CD1c-positive myeloid dendritic cell (primary cell): ENCODE measurements at regions not wholly inside any gene's neighbourhood (a gene's known extent, or its start where the extent isn't known, plus 50 kb on each side); places are given as distances from the start of the nearest gene placed in this dataset.
A peak's percentile ranks its signal among the peaks of the same experiment; 100 is the strongest.

ENCODE experiments used
- DNase-seq: peaks from one replicate; pipeline ENCODE4 v3.0.0-alpha.2; 2016; ENCODE audit errors: extremely low spot score

GRCh38 chr18:72086421-72086820 is 457.7 kb downstream of the CBLN2 start:
- peak; percentile 3 for DNase-seq

- no peak for DNase-seq
Observed at GRCh38 chr18:72075040-72075439, 469.1 kb downstream of the CBLN2 start.

GRCh38 chr18:72063001-72063400 is 481.1 kb downstream of the CBLN2 start:
- DNase-seq: no peak

- DNase-seq: no peak
Observed at GRCh38 chr18:72058851-72059250, 485.3 kb downstream of the CBLN2 start.

GRCh38 chr18:72056171-72056570 is 488.0 kb downstream of the CBLN2 start:
- DNase-seq: no peak

- DNase-seq: no peak
Observed at GRCh38 chr18:72041313-72042032, 502.7 kb downstream of the CBLN2 start.

GRCh38 chr18:72013427-72013850 is 530.7 kb downstream of the CBLN2 start:
- DNase-seq: no peak

- DNase-seq: no peak
Observed at GRCh38 chr18:71998547-71999097, 545.5 kb downstream of the CBLN2 start.

- DNase-seq: no peak
Observed at GRCh38 chr18:71995904-71996465, 548.2 kb downstream of the CBLN2 start.

GRCh38 chr18:71994273-71994672 is 549.9 kb downstream of the CBLN2 start:
- DNase-seq: no peak

GRCh38 chr18:71989616-71990015 is 554.5 kb downstream of the CBLN2 start:
- DNase-seq: no peak

GRCh38 chr18:71986351-71987050 is 557.6 kb downstream of the CBLN2 start:
- no peak for DNase-seq

- no peak for DNase-seq
Observed at GRCh38 chr18:71976744-71977143, 567.4 kb downstream of the CBLN2 start.

- DNase-seq: no peak
Observed at GRCh38 chr18:71966791-71967190, 577.4 kb downstream of the CBLN2 start.

- DNase-seq: no peak
Observed at GRCh38 chr18:71958605-71959004, 585.5 kb downstream of the CBLN2 start.

- DNase-seq: no peak
Observed at GRCh38 chr18:71951001-71951400, 593.1 kb downstream of the CBLN2 start.

- DNase-seq: no peak
Observed at GRCh38 chr18:71942433-71942832, 601.7 kb downstream of the CBLN2 start.

- DNase-seq: no peak
Observed at GRCh38 chr18:71939483-71939882, 604.7 kb downstream of the CBLN2 start.

GRCh38 chr18:71936744-71937143 is 607.4 kb downstream of the CBLN2 start:
- no peak for DNase-seq

- no peak for DNase-seq
Observed at GRCh38 chr18:71919211-71919610, 624.9 kb downstream of the CBLN2 start.

GRCh38 chr18:71913641-71914040 is 630.5 kb downstream of the CBLN2 start:
- no peak for DNase-seq

- no peak for DNase-seq
Observed at GRCh38 chr18:71902482-71902881, 641.7 kb downstream of the CBLN2 start.
